Lower leg skin (tissue), 3 donors: ENCODE measurements at regions not wholly inside any gene's neighbourhood (a gene's known extent, or its start where the extent isn't known, plus 50 kb on each side); places are given as distances from the start of the nearest gene placed in this dataset.

Source experiments
- POLR2A ChIP-seq, 2 donors: fragments of 450-650 bp; IDR thresholded peaks; one replicate each; pipeline ENCODE4 v1.6.1; 2016 to 2017; ENCODE audit warnings: antibody characterized with exemption in 2 of 2, mild to moderate bottlenecking in 1 of 2, moderate library complexity in 1 of 2
- TF ChIP-seq, protein P1 (sequence below), 3 donors: fragments of 450-650 bp; IDR thresholded peaks; one replicate each; pipeline ENCODE4 v1.5.1; 2016; ENCODE audit warnings: antibody characterized with exemption in 3 of 3, mild to moderate bottlenecking in 3 of 3, moderate library complexity in 2 of 3

DNA sequence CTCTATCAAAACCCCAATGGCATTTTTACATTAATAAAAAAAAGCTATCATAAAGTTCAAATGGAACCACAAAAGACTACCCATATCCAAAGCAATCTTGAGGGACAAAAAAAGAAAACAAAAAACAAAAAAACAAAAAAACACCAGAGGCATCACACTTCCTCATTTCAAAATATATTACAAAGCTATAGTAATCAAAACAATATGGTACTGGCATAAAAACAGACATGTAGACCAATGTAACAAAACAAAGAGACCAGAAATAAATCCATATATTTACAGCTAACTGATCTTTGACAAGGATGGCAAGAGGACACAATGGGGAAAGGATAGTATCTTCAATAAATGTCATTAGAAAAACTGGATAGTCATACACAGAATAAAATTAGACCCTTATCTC lies 245.1 kb upstream of the MSX2 start:
- TF ChIP-seq POLR2A (IDR thresholded peaks at IDR 0.05): no peak
- TF ChIP-seq, protein P1, sequence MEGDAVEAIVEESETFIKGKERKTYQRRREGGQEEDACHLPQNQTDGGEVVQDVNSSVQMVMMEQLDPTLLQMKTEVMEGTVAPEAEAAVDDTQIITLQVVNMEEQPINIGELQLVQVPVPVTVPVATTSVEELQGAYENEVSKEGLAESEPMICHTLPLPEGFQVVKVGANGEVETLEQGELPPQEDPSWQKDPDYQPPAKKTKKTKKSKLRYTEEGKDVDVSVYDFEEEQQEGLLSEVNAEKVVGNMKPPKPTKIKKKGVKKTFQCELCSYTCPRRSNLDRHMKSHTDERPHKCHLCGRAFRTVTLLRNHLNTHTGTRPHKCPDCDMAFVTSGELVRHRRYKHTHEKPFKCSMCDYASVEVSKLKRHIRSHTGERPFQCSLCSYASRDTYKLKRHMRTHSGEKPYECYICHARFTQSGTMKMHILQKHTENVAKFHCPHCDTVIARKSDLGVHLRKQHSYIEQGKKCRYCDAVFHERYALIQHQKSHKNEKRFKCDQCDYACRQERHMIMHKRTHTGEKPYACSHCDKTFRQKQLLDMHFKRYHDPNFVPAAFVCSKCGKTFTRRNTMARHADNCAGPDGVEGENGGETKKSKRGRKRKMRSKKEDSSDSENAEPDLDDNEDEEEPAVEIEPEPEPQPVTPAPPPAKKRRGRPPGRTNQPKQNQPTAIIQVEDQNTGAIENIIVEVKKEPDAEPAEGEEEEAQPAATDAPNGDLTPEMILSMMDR (IDR thresholded peaks at IDR 0.05): no peak
